SIG-M5 (cell line): ENCODE measurements at regions not wholly inside any gene's neighbourhood (a gene's known extent, or its start where the extent isn't known, plus 50 kb on each side); places are given as distances from the start of the nearest gene placed in this dataset.
A peak's percentile ranks its signal among the peaks of the same experiment; 100 is the strongest.

Source experiments
- DNase-seq: peaks from one replicate; lab custom pipeline; 2025; lab: John Stamatoyannopoulos, UW

- DNase-seq = no peak
Observed at GRCh38 chr21:35128536-35128935, 79.4 kb upstream of the RUNX1 start.

DNA sequence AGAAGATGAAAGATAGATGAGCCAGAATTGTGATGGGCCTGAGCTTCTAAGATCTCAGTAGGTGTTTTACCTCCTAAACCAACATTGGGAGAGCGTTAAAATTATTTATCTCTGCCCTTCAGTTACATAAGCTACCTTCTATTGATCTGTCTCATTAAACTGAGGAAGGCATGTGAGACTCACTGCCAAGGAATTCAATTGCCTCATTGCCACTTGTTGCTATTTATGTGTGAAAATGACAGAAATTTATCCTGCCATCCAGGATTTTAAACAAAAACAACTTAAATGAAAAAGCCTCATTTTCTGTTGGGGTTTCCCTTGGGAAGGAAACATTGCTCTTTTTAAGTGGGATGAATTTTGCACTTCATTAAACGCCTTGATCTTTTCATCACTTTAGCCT, 78.7 kb upstream of the RUNX1 start:
- no peak for DNase-seq

DNA sequence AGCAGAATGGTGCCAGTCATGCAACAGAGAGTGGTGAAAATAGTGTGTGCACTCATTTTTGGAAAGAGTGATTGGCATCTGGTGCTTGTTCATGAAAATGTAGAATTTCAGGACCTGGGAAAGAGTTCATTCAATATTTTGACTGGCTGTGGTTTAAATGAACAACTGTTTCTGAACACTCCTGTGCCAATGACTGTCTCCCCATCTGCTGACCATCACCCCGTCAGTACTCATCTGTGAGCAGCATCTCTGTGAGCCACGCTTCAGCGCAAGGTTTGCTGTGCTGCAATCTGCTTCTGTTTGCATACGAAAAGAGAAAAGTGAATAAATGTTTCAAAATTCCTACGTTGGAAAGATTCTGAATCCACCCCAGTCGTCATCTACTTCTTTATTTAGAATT, 77.9 kb upstream of the RUNX1 start:
- DNase-seq = no peak

GRCh38 chr21:35120631-35121180, 71.6 kb upstream of the RUNX1 start:
- DNase-seq = no peak

DNA sequence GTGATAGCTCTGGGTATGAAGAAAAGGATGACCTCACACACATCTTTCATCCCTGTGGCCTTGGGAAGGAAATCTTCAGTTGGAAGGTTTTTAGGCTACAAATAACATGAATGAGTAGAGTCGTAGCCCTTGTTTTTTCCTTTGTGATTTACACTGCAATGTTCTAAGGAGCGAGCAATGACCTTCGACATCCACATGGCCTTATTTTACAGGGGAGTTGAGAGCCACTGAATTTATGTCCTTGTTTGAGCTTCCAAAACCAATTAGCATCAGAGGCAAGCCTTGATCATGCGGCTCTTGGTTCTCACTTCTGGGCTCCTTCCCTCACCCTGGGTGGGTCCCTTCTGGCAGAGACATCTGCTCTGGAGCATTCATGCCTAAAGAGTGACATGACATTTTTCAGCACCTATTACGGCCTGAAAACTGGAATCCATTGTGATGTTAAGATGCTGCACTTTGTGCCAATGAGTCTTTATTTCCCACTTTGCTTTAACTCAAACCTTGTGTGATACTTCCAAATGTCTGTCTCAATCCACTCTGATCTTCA, 70.5 kb upstream of the RUNX1 start:
- DNase-seq = no peak

DNA sequence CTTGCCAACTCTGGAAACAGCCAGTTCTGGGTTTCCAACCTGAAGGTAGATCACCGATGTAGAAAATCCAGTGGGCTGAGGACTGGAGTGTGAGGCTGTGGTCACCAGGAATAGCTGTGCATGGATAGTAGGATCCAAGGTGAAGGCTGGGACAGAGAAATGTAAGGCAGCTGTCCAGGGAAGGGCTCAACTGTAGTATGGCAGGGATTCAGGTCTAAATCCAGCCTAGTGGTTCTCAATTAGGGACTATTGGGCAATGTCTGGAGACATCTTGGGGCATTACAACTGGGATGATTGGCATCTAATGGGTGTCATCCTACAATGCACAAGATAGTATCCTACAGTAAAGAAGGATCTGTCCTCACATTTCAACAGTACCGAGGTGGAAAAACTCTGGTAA, 67.7 kb upstream of the RUNX1 start:
- DNase-seq = no peak

DNA sequence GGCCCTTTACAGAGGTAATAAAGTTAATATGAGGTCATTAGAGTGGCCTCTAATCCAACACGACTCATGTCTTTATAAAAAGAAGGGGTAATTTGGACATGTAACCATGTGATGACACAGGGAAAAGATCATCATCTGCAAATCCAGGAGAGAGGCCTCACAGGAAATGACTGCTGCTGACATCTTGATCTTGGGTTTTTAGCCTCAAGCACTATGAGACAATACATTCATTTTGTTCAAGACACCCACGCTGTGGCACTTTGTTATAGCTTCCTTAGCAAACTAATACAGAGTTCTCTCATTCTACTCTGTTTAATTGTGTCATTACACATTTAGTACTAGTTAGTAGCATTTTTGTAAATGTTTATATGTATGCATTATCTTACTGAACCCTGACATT, 64.0 kb upstream of the RUNX1 start:
- DNase-seq = no peak

DNA sequence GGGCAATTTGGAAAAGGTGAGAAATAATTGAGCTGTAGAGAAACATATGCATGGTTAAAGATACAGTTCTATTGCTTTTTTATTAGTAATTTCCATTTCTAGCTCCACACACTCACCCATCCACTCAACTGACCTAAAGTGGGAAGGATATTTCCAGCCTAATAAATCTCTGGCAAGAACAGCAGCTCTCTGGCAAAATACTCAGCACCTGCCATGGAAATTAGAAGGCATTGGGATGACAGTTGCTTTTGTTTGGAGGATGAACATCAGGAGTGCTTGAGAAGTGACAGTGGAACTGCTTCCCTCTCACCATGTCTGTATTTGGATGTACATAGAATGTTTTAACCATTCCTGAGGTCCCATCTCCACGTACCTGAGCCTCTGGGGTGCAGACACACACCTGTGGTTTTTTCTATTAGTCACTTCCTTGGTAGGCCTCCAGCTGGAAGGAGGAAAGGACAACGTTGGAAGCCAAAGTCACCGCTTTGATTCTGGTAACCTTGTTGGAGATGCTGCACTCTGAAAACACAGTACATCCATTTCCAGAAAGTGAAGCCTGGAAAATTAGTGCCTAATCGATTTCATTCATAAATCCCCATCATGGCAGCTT, 62.3 kb upstream of the RUNX1 start:
- no peak for DNase-seq

- DNase-seq = no peak
Observed at GRCh38 chr21:35108887-35109286, 59.8 kb upstream of the RUNX1 start.

GRCh38 chr21:35107520-35107919, 58.4 kb upstream of the RUNX1 start:
- DNase-seq = no peak

DNA sequence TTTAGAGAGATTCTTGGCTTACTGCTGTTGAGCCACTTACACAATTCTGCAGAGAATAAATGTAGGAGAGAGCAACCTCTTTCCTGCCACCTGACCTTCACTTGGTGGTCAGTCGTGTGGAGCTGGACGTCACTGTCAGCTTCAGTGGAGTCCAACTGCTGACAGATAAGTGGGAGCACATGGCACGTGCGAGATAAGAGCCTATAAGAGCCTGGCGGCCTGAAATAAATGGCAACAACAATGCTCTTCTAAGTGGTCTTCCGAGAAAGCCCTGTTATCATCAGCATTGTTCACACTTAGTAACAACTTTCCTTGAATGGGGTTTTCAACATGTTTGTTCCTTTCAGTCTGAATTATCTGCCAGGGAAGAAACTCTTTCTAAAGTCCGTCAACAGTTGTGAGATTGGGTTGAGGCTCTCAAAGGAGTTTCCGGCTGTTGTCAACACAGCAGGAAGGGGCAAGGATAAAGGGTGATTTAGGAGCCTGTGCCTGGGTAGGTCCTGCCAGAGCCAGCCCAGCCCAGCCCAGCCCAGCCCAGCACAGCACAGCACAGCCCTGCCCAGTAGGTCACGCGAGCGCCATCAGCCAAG, 57.2 kb upstream of the RUNX1 start:
- DNase-seq = no peak

GRCh38 chr21:35102488-35103371, 53.6 kb upstream of the RUNX1 start:
- DNase-seq = peak; percentile 90

DNA sequence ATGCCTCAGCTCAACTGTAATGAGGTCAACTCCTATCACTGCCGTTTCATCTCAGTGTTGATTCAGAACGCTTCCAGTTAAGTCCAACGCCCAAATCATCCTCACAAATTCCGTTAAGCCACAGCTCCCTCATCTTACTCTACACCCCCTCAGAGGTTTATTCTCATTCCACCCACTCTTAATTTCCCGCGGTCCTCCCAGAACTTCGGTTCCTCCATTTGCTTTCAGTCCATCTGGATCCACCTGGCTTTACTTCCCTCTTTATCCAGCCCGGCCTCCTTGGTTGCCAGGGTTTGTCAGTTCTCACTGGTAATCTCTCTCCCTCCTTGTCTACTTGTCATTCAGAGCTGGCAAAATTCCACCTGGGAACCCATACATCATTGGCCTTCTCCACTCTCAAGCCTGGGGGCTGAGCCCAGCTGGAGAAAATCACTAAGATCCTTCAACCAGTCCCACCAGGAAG, 51.3 kb upstream of the RUNX1 start:
- no peak for DNase-seq

- no peak for DNase-seq
Observed at GRCh38 chr21:35099310-35099709, 50.2 kb upstream of the RUNX1 start.
